ENCODE measurements at regions not wholly inside any gene's neighbourhood (a gene's known extent, or its start where the extent isn't known, plus 50 kb on each side); places are given as distances from the start of the nearest gene placed in this dataset.

- no peaks in the 10 kb centered on the region for H3K27me3 ChIP-seq (ENCODE audit: control insufficient read depth, extremely low read depth, insufficient read depth, low read length)
- H3K9me3 ChIP-seq (ENCODE audit: control insufficient read depth, low read depth, low read length) = no peaks in the 10 kb centered on the region
- H3K36me3 ChIP-seq (ENCODE audit: control insufficient read depth in 2 of 2, extremely low read depth in 1 of 2, insufficient read depth in 2 of 2, low read length in 2 of 2) = no peaks in the 10 kb centered on the region
- DNase-seq (ENCODE audit: low read depth, low spot score) (no peak), FAIRE-seq (peak; percentile 75)
- H3K4me1 ChIP-seq (ENCODE audit: control insufficient read depth, extremely low read depth, insufficient read depth, low read length) = peaks cover 9% of the 10 kb centered on the region
- no peaks in the 10 kb centered on the region for H3K79me2 ChIP-seq (ENCODE audit: control insufficient read depth, insufficient read depth, low read length)
- H3K4me3 ChIP-seq (ENCODE audit: control insufficient read depth in 2 of 3, extremely low read depth in 1 of 3, insufficient read depth in 2 of 3, low read depth in 1 of 3, low read length in 3 of 3) = no peak overlapping the region
- dilution Hi-C loops (cut with MboI; ENCODE audit: extremely low pct_ligation_motif_present, low sequenced_read_pairs) = no loop called here
- peak overlapping the region; percentile 33 for H2AFZ ChIP-seq (ENCODE audit: control insufficient read depth, low read length)
- no peak for TF ChIP-seq EZH2 (IDR thresholded peaks at IDR 0.05; ENCODE audit: low read length)
- TF ChIP-seq CTCF (optimal IDR thresholded peaks at IDR 0.05 in 1 of 3, IDR thresholded peaks at IDR 0.05 in 1 of 3, conservative IDR thresholded peaks at IDR 0.05 in 1 of 3; ENCODE audit: extremely low read depth in 1 of 3, insufficient read depth in 2 of 3, low read length in 3 of 3) = no peak
- no peaks in the 10 kb centered on the region for H4K20me1 ChIP-seq (ENCODE audit: control insufficient read depth, extremely low read depth, insufficient read depth, low read length)
- H3K4me2 ChIP-seq (ENCODE audit: control insufficient read depth, extremely low read depth, insufficient read depth, low read depth, low read length) = no peak overlapping the region
- H3K9me1 ChIP-seq (ENCODE audit: control insufficient read depth, extremely low read depth, insufficient read depth, low read length) = no peaks in the 10 kb centered on the region
- no peak overlapping the region for H3K27ac ChIP-seq (ENCODE audit: control insufficient read depth, insufficient read depth, low read length)
- no peak overlapping the region for H3K9ac ChIP-seq (ENCODE audit: control insufficient read depth, extremely low read depth, insufficient read depth, low read length)
Observed at GRCh38 chr6:21992178-21992967, 304.5 kb downstream of the PRL start.

GRCh38 chr6:21993841-21994240 is 303.0 kb downstream of the PRL start:
- dilution Hi-C loops (cut with MboI; ENCODE audit: extremely low pct_ligation_motif_present, low sequenced_read_pairs) = no loop called here
- Histone ChIP-seq H3K4me1 (ENCODE audit: control insufficient read depth, extremely low read depth, insufficient read depth, low read length) (peaks cover 9% of the 10 kb centered on the region), H3K9me1 (ENCODE audit: control insufficient read depth, extremely low read depth, insufficient read depth, low read length) (no peaks in the 10 kb centered on the region), H3K27me3 (ENCODE audit: control insufficient read depth, extremely low read depth, insufficient read depth, low read length) (no peaks in the 10 kb centered on the region), H3K79me2 (ENCODE audit: control insufficient read depth, insufficient read depth, low read length) (no peaks in the 10 kb centered on the region), H3K4me3 (ENCODE audit: control insufficient read depth in 2 of 3, extremely low read depth in 1 of 3, insufficient read depth in 2 of 3, low read depth in 1 of 3, low read length in 3 of 3) (no peak overlapping the region), H2AFZ (ENCODE audit: control insufficient read depth, low read length) (no peak overlapping the region), H3K36me3 (ENCODE audit: control insufficient read depth in 2 of 2, extremely low read depth in 1 of 2, insufficient read depth in 2 of 2, low read length in 2 of 2) (no peaks in the 10 kb centered on the region), H4K20me1 (ENCODE audit: control insufficient read depth, extremely low read depth, insufficient read depth, low read length) (no peaks in the 10 kb centered on the region), H3K9me3 (ENCODE audit: control insufficient read depth, low read depth, low read length) (no peaks in the 10 kb centered on the region), H3K9ac (ENCODE audit: control insufficient read depth, extremely low read depth, insufficient read depth, low read length) (no peak overlapping the region), H3K4me2 (ENCODE audit: control insufficient read depth, extremely low read depth, insufficient read depth, low read depth, low read length) (no peak overlapping the region), H3K27ac (ENCODE audit: control insufficient read depth, insufficient read depth, low read length) (no peak overlapping the region)
- FAIRE-seq (no peak), DNase-seq (ENCODE audit: low read depth, low spot score) (no peak)
- TF ChIP-seq EZH2 (IDR thresholded peaks at IDR 0.05; ENCODE audit: low read length) (no peak), CTCF (optimal IDR thresholded peaks at IDR 0.05 in 1 of 3, IDR thresholded peaks at IDR 0.05 in 1 of 3, conservative IDR thresholded peaks at IDR 0.05 in 1 of 3; ENCODE audit: extremely low read depth in 1 of 3, insufficient read depth in 2 of 3, low read length in 3 of 3) (no peak)

Measured in keratinocyte (primary cell).